WTC11 (cell line): ENCODE measurements at regions not wholly inside any gene's neighbourhood (a gene's known extent, or its start where the extent isn't known, plus 50 kb on each side); places are given as distances from the start of the nearest gene placed in this dataset.

Experiments used
- ATAC-seq: fragments of 200-7000 bp; cut with Tn5 transposase; 2 replicates; pipeline ENCODE4 v1.10.0; 2021; ENCODE audit warnings: mild to moderate bottlenecking, moderate library complexity
- CTCF ChIA-PET: fragments of 300-600 bp; sonication (Branson Sonifier 250); formaldehyde crosslinking; loops from one replicate; lab custom pipeline; 2021; ENCODE audit warnings: antibody characterized with exemption; lab: Charles Lee
- POLR2A ChIA-PET: fragments of 350-600 bp; sonication (Branson Sonifier 250); formaldehyde crosslinking; loops from one replicate; lab custom pipeline; 2021; ENCODE audit warnings: antibody characterized with exemption; lab: Charles Lee
- DNase-seq: peaks from one replicate; pipeline ENCODE4 v3.0.0; 2021; ENCODE audit warnings: low spot score
- H3K27ac Mint-ChIP-seq: 2 replicates; pipeline ENCODE4 v1.8.0; 2021; ENCODE audit warnings: mixed read lengths
- H3K27me3 Mint-ChIP-seq: 2 replicates; pipeline ENCODE4 v1.8.0; 2021; ENCODE audit warnings: low read depth, mild to moderate bottlenecking, moderate library complexity, mixed read lengths
- H3K36me3 Mint-ChIP-seq: 2 replicates; pipeline ENCODE4 v1.8.0; 2021; ENCODE audit warnings: mixed read lengths
- H3K4me1 Mint-ChIP-seq: 2 replicates; pipeline ENCODE4 v1.8.0; 2022; ENCODE audit warnings: mixed read lengths
- H3K4me3 Mint-ChIP-seq: 2 replicates; pipeline ENCODE4 v1.8.0; 2021; ENCODE audit warnings: mild to moderate bottlenecking, moderate library complexity, mixed read lengths
- H3K9me3 Mint-ChIP-seq: 2 replicates; pipeline ENCODE4 v1.8.0; 2021; ENCODE audit warnings: mixed read lengths
- AR ChIP-seq: fragments of 250-450 bp; sonication (Bioruptor Pico); IDR thresholded peaks from 2 replicates; pipeline ENCODE4 v1.9.0; 2021; ENCODE audit warnings: mild to moderate bottlenecking
- ATF1 ChIP-seq: sonication (generic); formaldehyde crosslinking; IDR thresholded peaks from 2 replicates; pipeline ENCODE4 v1.8.1; 2023; ENCODE audit warnings: mild to moderate bottlenecking, moderate library complexity, missing genetic modification reagents
- ATF6 ChIP-seq: sonication (generic); formaldehyde crosslinking; IDR thresholded peaks from 2 replicates; pipeline ENCODE4 v1.8.1; 2023; ENCODE audit warnings: mild to moderate bottlenecking, missing genetic modification reagents
- E2F4 ChIP-seq: sonication (generic); formaldehyde crosslinking; IDR thresholded peaks from 2 replicates; pipeline ENCODE4 v1.8.1; 2022; ENCODE audit warnings: low read depth, mild to moderate bottlenecking, moderate library complexity, missing genetic modification reagents, borderline replicate concordance
- IRF1 ChIP-seq: sonication (generic); formaldehyde crosslinking; IDR thresholded peaks from 2 replicates; pipeline ENCODE4 v1.8.0; 2023; ENCODE audit warnings: missing genetic modification reagents
- IRF2 ChIP-seq: sonication (generic); formaldehyde crosslinking; IDR thresholded peaks from 2 replicates; pipeline ENCODE4 v1.8.0; 2022; ENCODE audit warnings: low read depth, missing genetic modification reagents, borderline replicate concordance
- KAT7 ChIP-seq: sonication (generic); formaldehyde crosslinking; IDR thresholded peaks from 2 replicates; pipeline ENCODE4 v1.8.1; 2023; ENCODE audit warnings: missing genetic modification reagents, mild to moderate bottlenecking, borderline replicate concordance
- MAX ChIP-seq: sonication (generic); formaldehyde crosslinking; IDR thresholded peaks from 2 replicates; pipeline ENCODE4 v1.8.0; 2022; ENCODE audit warnings: mild to moderate bottlenecking, missing genetic modification reagents
- MXD4 ChIP-seq: fragments of 250-450 bp; sonication (Bioruptor Pico); IDR thresholded peaks from 2 replicates; pipeline ENCODE4 v1.8.0; 2021; ENCODE audit warnings: mild to moderate bottlenecking, moderate library complexity, borderline replicate concordance
- MYBL2 ChIP-seq: sonication (generic); formaldehyde crosslinking; IDR thresholded peaks from 2 replicates; pipeline ENCODE4 v1.8.1; 2023; ENCODE audit warnings: mild to moderate bottlenecking, moderate library complexity, missing genetic modification reagents
- NFYB ChIP-seq: sonication (generic); formaldehyde crosslinking; conservative IDR thresholded peaks from 2 replicates; pipeline ENCODE4 v1.8.0; 2022; ENCODE audit warnings: low read depth, missing genetic modification reagents
- NR1H2 ChIP-seq: sonication (generic); formaldehyde crosslinking; IDR thresholded peaks from 2 replicates; pipeline ENCODE4 v1.9.0; 2021; ENCODE audit warnings: mild to moderate bottlenecking, moderate library complexity, missing genetic modification reagents
- SP1 ChIP-seq: sonication (generic); formaldehyde crosslinking; conservative IDR thresholded peaks from 2 replicates; pipeline ENCODE4 v1.8.1; 2022; ENCODE audit warnings: missing genetic modification reagents
- STAT6 ChIP-seq: sonication (generic); formaldehyde crosslinking; conservative IDR thresholded peaks from 2 replicates; pipeline ENCODE4 v1.8.1; 2023; ENCODE audit warnings: mild to moderate bottlenecking, low read depth, missing genetic modification reagents, moderate library complexity
- USF2 ChIP-seq: sonication (generic); formaldehyde crosslinking; IDR thresholded peaks from 2 replicates; pipeline ENCODE4 v1.8.1; 2023; ENCODE audit warnings: mild to moderate bottlenecking, missing genetic modification reagents, moderate library complexity
- ZNF219 ChIP-seq: sonication (generic); formaldehyde crosslinking; IDR thresholded peaks from 2 replicates; pipeline ENCODE4 v1.8.0; 2023; ENCODE audit warnings: missing genetic modification reagents, mild to moderate bottlenecking, borderline replicate concordance
- ZNF232 ChIP-seq: sonication (generic); formaldehyde crosslinking; IDR thresholded peaks from 2 replicates; pipeline ENCODE4 v1.8.0; 2022; ENCODE audit warnings: mild to moderate bottlenecking, missing genetic modification reagents
- ZNF512 ChIP-seq: sonication (generic); formaldehyde crosslinking; IDR thresholded peaks from 2 replicates; pipeline ENCODE4 v1.8.1; 2022; ENCODE audit warnings: missing genetic modification reagents, borderline replicate concordance

GRCh38 chr3:145692751-145693150 lies 468.2 kb downstream of the PLOD2 start (continued):
- TF ChIP-seq MXD4 (CRISPR knock-in tag) = no peak

- H3K9me3 Mint-ChIP-seq = no peaks in the 10 kb centered on the region
- ChIA-PET CTCF (no interaction called here), POLR2A (no interaction called here)
- no peak overlapping the region for H3K4me3 Mint-ChIP-seq
- peaks cover 13% of the 10 kb centered on the region for H3K4me1 Mint-ChIP-seq
- no peak for DNase-seq
- TF ChIP-seq ZNF219 (CRISPR knock-in tag) (no peak), E2F4 (no peak), SP1 (CRISPR knock-in tag) (no peak), USF2 (CRISPR knock-in tag) (no peak), STAT6 (CRISPR knock-in tag) (no peak), MAX (CRISPR knock-in tag) (no peak), ATF6 (no peak), AR (CRISPR knock-in tag) (no peak), MYBL2 (CRISPR knock-in tag) (no peak), ZNF232 (CRISPR knock-in tag) (no peak), IRF1 (CRISPR knock-in tag) (no peak)
- ATAC-seq = no peak
- no peaks in the 10 kb centered on the region for H3K36me3 Mint-ChIP-seq
- H3K27me3 Mint-ChIP-seq = no peaks in the 10 kb centered on the region
- no peak overlapping the region for H3K27ac Mint-ChIP-seq
Observed at GRCh38 chr3:145696011-145696410, 465.0 kb downstream of the PLOD2 start.

GRCh38 chr3:145698250-145698649 lies 462.7 kb downstream of the PLOD2 start:
- Mint-ChIP-seq H3K36me3 (no peaks in the 10 kb centered on the region), H3K27ac (no peak overlapping the region), H3K4me1 (peaks cover 13% of the 10 kb centered on the region), H3K4me3 (no peak overlapping the region), H3K27me3 (no peaks in the 10 kb centered on the region), H3K9me3 (no peaks in the 10 kb centered on the region; the same call in 1 of the 2 replicates)
- ATAC-seq (no peak), DNase-seq (no peak)
- ChIA-PET CTCF (no interaction called here), POLR2A (no interaction called here)
- no peak for TF ChIP-seq NFYB (CRISPR knock-in tag)
- TF ChIP-seq NR1H2 (CRISPR knock-in tag) = no peak
- TF ChIP-seq KAT7 (CRISPR knock-in tag) = no peak
- TF ChIP-seq ATF1 = no peak
- no peak for TF ChIP-seq IRF2
- no peak for TF ChIP-seq ZNF512 (CRISPR knock-in tag)
- TF ChIP-seq USF2 (CRISPR knock-in tag) = no peak
